ENCODE measurements at regions not wholly inside any gene's neighbourhood (a gene's known extent, or its start where the extent isn't known, plus 50 kb on each side); places are given as distances from the start of the nearest gene placed in this dataset.

DNA sequence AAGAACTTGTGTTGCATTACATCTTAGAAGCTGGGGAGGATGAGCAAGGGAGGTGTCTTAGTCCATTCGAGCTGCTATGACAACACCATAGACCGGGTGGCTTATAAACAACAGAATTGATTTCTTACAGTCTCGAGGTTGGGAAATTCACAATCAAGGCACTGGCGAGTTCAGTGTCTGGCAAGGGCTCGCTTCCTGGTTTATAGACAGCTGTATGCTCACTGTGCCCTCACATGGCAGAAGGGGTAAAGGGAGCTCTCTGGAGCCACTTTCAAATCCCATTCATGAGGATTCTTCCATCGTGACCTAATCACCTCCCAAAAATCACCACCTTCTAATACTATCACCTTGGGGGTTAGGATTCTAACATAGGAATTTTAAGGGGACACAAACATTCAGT is 150.0 kb upstream of the NECTIN1 start:
- no peak for TF ChIP-seq EZH2 (IDR thresholded peaks at IDR 0.05; ENCODE audit: insufficient read depth, low read length)
- TF ChIP-seq CTCF (IDR thresholded peaks at IDR 0.05; ENCODE audit: insufficient read depth, low read depth, low read length) = no peak

All from astrocyte (in vitro differentiated cells and primary cell).